IgD-negative memory B cell (primary cell): ENCODE measurements at regions not wholly inside any gene's neighbourhood (a gene's known extent, or its start where the extent isn't known, plus 50 kb on each side); places are given as distances from the start of the nearest gene placed in this dataset.

Experiments used
- H3K27ac Mint-ChIP-seq, 3 donors: one replicate each; pipeline ENCODE4 v1.8.0; 2020 to 2022; ENCODE audit warnings: mild to moderate bottlenecking in 3 of 3, mixed read lengths in 3 of 3, moderate library complexity in 1 of 3
- H3K27me3 Mint-ChIP-seq: one replicate; pipeline ENCODE4 v1.8.0; 2021; ENCODE audit warnings: mixed read lengths
- H3K36me3 Mint-ChIP-seq: one replicate; pipeline ENCODE4 v1.8.0; 2020; ENCODE audit warnings: mild to moderate bottlenecking, mixed read lengths
- H3K4me1 Mint-ChIP-seq, 3 donors: one replicate each; pipeline ENCODE4 v1.8.0; 2020 to 2022; ENCODE audit warnings: mixed read lengths in 3 of 3, mild to moderate bottlenecking in 1 of 3
- H3K4me3 Mint-ChIP-seq, 4 donors: one replicate each; pipeline ENCODE4 v1.8.0; 2020 to 2022; ENCODE audit warnings: mild to moderate bottlenecking in 4 of 4, mixed read lengths in 4 of 4, moderate library complexity in 3 of 4
- H3K9me3 Mint-ChIP-seq, 3 donors: one replicate each; pipeline ENCODE4 v1.8.0; 2020 to 2021; ENCODE audit warnings: mixed read lengths in 3 of 3, mild to moderate bottlenecking in 1 of 3

DNA sequence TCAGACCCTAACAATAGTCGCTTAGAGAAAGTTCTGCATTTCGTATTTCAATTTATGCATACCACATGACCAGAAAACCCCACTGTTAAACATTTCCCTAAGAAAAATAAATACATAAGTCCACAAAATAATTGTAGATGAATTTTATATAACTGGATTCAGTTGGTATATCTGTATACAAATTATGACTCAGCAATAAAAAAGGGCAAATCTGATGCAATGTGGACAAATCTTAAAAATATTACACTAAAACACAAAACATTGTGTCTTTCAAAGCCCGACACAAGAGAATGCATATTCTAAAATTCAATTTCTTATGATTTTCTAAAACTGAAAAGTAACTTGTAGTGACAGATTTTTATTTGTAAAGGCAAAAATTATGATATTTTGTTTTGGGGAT lies 1005.0 kb downstream of the EFNB2 start:
- Mint-ChIP-seq H3K27ac (no peak overlapping the region), H3K27me3 (no peaks in the 10 kb centered on the region), H3K4me1 (no peaks in the 10 kb centered on the region), H3K36me3 (no peaks in the 10 kb centered on the region), H3K4me3 (no peak overlapping the region), H3K9me3 (peaks cover 0 to 3% (median 0%) of the 10 kb centered on the region in 3 donors)

DNA sequence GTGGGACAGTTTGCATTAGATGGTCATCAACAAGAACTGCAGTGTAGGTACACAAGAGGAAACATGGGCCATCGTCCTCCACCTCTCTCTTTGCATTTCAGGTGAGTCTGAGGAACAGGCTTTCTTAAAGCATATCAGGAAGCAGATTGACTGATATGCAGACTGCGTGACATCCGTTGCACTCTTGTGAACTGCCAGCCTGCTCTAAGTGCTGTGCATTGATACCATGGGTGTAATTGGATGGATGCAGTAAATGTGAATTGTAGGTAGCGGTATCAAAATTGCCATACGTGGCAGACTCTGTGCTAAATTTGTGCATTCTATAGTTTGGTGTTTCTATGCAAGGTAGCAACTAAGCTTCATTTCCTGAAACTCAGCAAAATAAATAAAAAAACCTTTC lies 1008.3 kb downstream of the EFNB2 start:
- H3K9me3 Mint-ChIP-seq = peaks cover 0 to 3% (median 2%) of the 10 kb centered on the region in 3 donors
- no peaks in the 10 kb centered on the region for H3K27me3 Mint-ChIP-seq
- H3K27ac Mint-ChIP-seq = no peak overlapping the region
- H3K4me3 Mint-ChIP-seq = no peak overlapping the region
- peaks cover 0 to under 1% (median 0%) of the 10 kb centered on the region in 3 donors for H3K4me1 Mint-ChIP-seq
- H3K36me3 Mint-ChIP-seq = no peaks in the 10 kb centered on the region

GRCh38 chr13:105519771-105520170 lies 1015.7 kb downstream of the EFNB2 start:
- H3K36me3 Mint-ChIP-seq = no peaks in the 10 kb centered on the region
- H3K4me3 Mint-ChIP-seq = no peak overlapping the region
- peaks cover 0 to 4% (median 0%) of the 10 kb centered on the region in 3 donors for H3K9me3 Mint-ChIP-seq
- H3K27ac Mint-ChIP-seq = no peak overlapping the region
- no peaks in the 10 kb centered on the region for H3K27me3 Mint-ChIP-seq
- H3K4me1 Mint-ChIP-seq = peaks cover 0 to 2% (median 0%) of the 10 kb centered on the region in 3 donors

DNA sequence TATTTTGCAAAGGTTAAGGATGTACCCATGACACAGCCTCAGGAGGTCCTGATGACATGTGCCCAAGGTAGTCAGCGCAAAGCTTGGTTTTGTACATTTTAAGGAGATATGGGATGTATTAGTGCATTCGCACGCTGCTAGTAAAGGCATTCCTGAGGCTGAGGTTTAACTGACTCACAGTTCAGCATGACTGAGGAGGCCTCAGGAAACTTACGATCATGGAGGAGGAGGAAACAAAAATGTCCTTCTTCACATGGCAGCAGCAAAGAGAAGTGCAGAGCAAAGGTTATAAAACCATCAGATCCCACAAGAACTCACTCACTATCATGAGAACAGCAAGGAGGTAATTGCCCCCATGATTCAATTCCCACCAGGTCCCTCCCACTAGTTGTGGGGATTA lies 1017.4 kb downstream of the EFNB2 start:
- Mint-ChIP-seq H3K4me1 (peaks cover 0 to 2% (median 0%) of the 10 kb centered on the region in 3 donors), H3K9me3 (peaks cover 0 to 7% (median 0%) of the 10 kb centered on the region in 3 donors), H3K27ac (no peak overlapping the region), H3K36me3 (no peaks in the 10 kb centered on the region), H3K27me3 (no peaks in the 10 kb centered on the region), H3K4me3 (no peak overlapping the region)

- Mint-ChIP-seq H3K9me3 (peaks cover 0 to 3% (median 0%) of the 10 kb centered on the region in 3 donors), H3K36me3 (no peaks in the 10 kb centered on the region), H3K27ac (no peak overlapping the region), H3K27me3 (no peaks in the 10 kb centered on the region), H3K4me1 (no peaks in the 10 kb centered on the region), H3K4me3 (no peak overlapping the region)
These were observed 1021.1 kb downstream of the EFNB2 start for GRCh38 chr13:105514401-105514800.

- Mint-ChIP-seq H3K27me3 (no peaks in the 10 kb centered on the region), H3K27ac (no peak overlapping the region), H3K4me1 (no peaks in the 10 kb centered on the region), H3K36me3 (no peaks in the 10 kb centered on the region), H3K4me3 (no peak overlapping the region), H3K9me3 (peaks cover 0 to 3% (median 0%) of the 10 kb centered on the region in 3 donors)
These were observed 1022.0 kb downstream of the EFNB2 start for GRCh38 chr13:105513448-105513847.

- H3K9me3 Mint-ChIP-seq = peaks cover 0 to 3% (median 0%) of the 10 kb centered on the region in 3 donors
- no peaks in the 10 kb centered on the region for H3K4me1 Mint-ChIP-seq
- no peaks in the 10 kb centered on the region for H3K36me3 Mint-ChIP-seq
- H3K4me3 Mint-ChIP-seq = no peak overlapping the region
- no peaks in the 10 kb centered on the region for H3K27me3 Mint-ChIP-seq
- no peak overlapping the region for H3K27ac Mint-ChIP-seq
These were observed 1025.3 kb downstream of the EFNB2 start for GRCh38 chr13:105509981-105510762.

DNA sequence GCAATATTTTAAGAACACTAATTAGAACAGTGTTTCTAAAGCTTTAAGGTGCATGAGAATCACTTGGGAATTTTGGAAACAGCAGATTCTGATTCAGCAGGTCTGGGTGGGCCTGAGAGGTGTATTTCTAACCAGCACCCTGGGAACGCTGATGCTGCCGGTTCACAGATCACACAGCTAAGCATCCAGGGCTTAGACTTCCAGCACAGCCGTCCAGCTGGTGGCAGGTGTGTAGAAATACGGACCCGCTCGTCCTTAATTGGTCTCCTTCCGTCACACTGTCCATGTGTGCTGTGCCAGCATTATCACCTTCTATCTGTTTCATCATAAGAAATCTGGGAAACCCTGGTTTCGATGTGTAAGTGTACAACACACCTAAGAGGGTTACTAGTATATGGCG lies 1029.0 kb downstream of the EFNB2 start:
- Mint-ChIP-seq H3K9me3 (no peaks in the 10 kb centered on the region), H3K27ac (no peak overlapping the region), H3K4me1 (no peaks in the 10 kb centered on the region), H3K36me3 (no peaks in the 10 kb centered on the region), H3K4me3 (no peak overlapping the region), H3K27me3 (no peaks in the 10 kb centered on the region)

- Mint-ChIP-seq H3K36me3 (no peaks in the 10 kb centered on the region), H3K9me3 (peaks cover 0 to 5% (median 0%) of the 10 kb centered on the region in 3 donors), H3K4me1 (no peaks in the 10 kb centered on the region), H3K4me3 (no peak overlapping the region), H3K27ac (no peak overlapping the region), H3K27me3 (no peaks in the 10 kb centered on the region)
These were observed 1033.3 kb downstream of the EFNB2 start for GRCh38 chr13:105502193-105502592.

GRCh38 chr13:105497597-105497996 lies 1037.9 kb downstream of the EFNB2 start:
- Mint-ChIP-seq H3K9me3 (peaks cover 0 to 8% (median 0%) of the 10 kb centered on the region in 3 donors), H3K27me3 (no peaks in the 10 kb centered on the region), H3K27ac (no peak overlapping the region), H3K4me1 (no peaks in the 10 kb centered on the region), H3K4me3 (no peak overlapping the region), H3K36me3 (no peaks in the 10 kb centered on the region)

DNA sequence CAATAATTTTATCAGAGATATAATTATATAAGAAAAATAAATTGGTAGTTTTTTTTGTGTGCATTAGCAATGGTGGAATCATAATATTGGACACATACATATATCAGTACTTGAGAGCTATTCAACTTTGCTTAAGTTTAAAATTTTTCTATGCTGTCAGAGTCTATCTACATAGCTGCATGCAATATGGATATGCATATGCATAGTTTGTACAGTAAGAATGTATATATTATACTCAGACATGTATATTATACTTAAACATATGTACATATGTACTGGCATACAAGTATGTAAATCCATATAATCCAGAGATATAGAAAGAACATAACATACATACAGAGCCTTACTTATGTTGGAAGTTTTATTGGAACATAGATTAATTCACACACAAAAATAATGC lies 1043.2 kb downstream of the EFNB2 start:
- Mint-ChIP-seq H3K9me3 (peaks cover 0 to 3% (median 0%) of the 10 kb centered on the region in 3 donors), H3K27me3 (no peaks in the 10 kb centered on the region), H3K27ac (no peak overlapping the region), H3K4me1 (no peaks in the 10 kb centered on the region), H3K4me3 (no peak overlapping the region), H3K36me3 (no peaks in the 10 kb centered on the region)

GRCh38 chr13:105491345-105491744 lies 1044.1 kb downstream of the EFNB2 start:
- Mint-ChIP-seq H3K9me3 (peaks cover 0 to 3% (median 0%) of the 10 kb centered on the region in 3 donors), H3K4me3 (no peak overlapping the region), H3K4me1 (no peaks in the 10 kb centered on the region), H3K27ac (no peak overlapping the region), H3K27me3 (no peaks in the 10 kb centered on the region), H3K36me3 (no peaks in the 10 kb centered on the region)

DNA sequence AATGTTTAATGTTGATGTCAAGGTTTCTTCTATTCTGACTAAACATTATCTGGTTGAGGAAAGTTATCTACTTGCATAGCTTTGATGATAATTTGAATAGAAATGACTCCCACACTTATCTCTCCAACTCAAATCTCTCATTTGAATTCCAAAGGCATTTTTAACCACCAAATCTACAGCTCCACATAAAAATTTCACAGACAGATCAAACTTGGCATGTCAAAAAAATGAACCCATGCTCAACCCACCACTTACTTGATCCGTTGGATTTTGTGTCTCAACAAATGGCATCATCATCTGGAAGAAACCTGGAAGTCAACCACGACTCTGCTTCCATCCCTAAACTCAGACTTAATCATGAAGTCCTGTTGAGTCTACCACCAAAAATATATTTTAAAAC lies 1050.4 kb downstream of the EFNB2 start:
- Mint-ChIP-seq H3K9me3 (peaks cover 0 to 4% (median 3%) of the 10 kb centered on the region in 3 donors), H3K4me3 (no peak overlapping the region), H3K36me3 (no peaks in the 10 kb centered on the region), H3K4me1 (no peaks in the 10 kb centered on the region), H3K27ac (no peak overlapping the region), H3K27me3 (no peaks in the 10 kb centered on the region)

GRCh38 chr13:105474983-105475610 lies 1060.4 kb downstream of the EFNB2 start:
- H3K27me3 Mint-ChIP-seq = no peaks in the 10 kb centered on the region
- no peaks in the 10 kb centered on the region for H3K4me1 Mint-ChIP-seq

DNA sequence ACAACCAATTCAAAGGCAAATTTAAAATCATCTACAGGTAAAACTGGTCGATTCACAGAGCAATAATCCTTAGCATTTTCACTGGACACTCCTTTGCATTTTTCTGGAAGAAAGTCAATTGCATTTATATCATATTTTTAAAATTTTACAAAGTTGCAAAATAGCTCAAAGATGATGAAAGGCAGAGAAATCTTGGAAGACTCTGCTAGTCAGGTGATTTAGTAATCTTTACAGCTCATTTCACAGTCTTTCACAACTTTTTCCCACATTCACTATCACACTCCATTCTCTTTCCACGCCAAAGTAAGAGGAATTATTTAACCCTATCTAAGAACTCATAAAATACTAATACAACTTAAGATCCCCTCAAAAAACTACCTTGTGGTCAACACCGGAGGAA lies 1063.8 kb downstream of the EFNB2 start:
- no peaks in the 10 kb centered on the region for H3K27me3 Mint-ChIP-seq
- peaks cover 2% of the 10 kb centered on the region for H3K36me3 Mint-ChIP-seq
- H3K4me3 Mint-ChIP-seq = no peak overlapping the region
- H3K4me1 Mint-ChIP-seq = no peaks in the 10 kb centered on the region
- no peak overlapping the region for H3K27ac Mint-ChIP-seq
- no peaks in the 10 kb centered on the region for H3K9me3 Mint-ChIP-seq

More at GRCh38 chr13:105474983-105475610, 1060.4 kb downstream of the EFNB2 start:
- H3K9me3 Mint-ChIP-seq = no peaks in the 10 kb centered on the region
- H3K4me3 Mint-ChIP-seq = no peak overlapping the region
- no peak overlapping the region for H3K27ac Mint-ChIP-seq
- no peaks in the 10 kb centered on the region for H3K36me3 Mint-ChIP-seq

DNA sequence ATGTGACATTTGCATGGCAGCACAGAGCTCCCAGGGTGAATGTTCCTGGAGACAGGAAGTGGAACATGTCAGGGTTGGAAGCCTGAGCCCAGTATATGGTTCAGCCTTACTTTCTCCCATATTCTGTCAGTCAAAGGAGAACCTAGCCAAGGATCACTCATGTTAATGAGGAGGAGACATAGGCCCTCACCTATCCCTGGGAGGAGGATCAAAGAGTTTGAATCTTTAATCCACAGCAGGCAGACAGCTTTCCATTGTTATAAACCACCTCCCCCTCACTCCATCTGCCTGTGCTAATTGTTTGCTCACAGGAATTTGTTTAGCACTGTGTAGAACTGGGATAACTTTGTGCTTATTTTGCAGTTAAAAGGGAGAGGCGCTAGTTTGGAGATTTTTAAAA lies 1069.1 kb downstream of the EFNB2 start:
- Mint-ChIP-seq H3K9me3 (peaks cover 0 to 3% (median 0%) of the 10 kb centered on the region in 3 donors), H3K36me3 (peaks cover 2% of the 10 kb centered on the region)

More for the DNA sequence above, 1069.1 kb downstream of the EFNB2 start:
- H3K27me3 Mint-ChIP-seq = no peaks in the 10 kb centered on the region
- H3K4me1 Mint-ChIP-seq = no peaks in the 10 kb centered on the region
- H3K27ac Mint-ChIP-seq = no peak overlapping the region
- H3K4me3 Mint-ChIP-seq = no peak overlapping the region
